GM21619 (cell line): ENCODE measurements at regions not wholly inside any gene's neighbourhood (a gene's known extent, or its start where the extent isn't known, plus 50 kb on each side); places are given as distances from the start of the nearest gene placed in this dataset.

ENCODE experiments used
- ATAC-seq: cut with Tn5 transposase; IDR thresholded peaks from one replicate; pipeline ENCODE4 v1.9.1; 2021; ENCODE audit not compliant: unreplicated experiment

GRCh38 chr2:160940699-160941098, 219.5 kb upstream of the TANK start:
- ATAC-seq, result peak; percentile 74

- peak; percentile 13 for ATAC-seq
Measured at GRCh38 chr2:160941290-160941846, 218.9 kb upstream of the TANK start.

- no peak for ATAC-seq
Measured at GRCh38 chr2:160942476-160943142, 217.6 kb upstream of the TANK start.

GRCh38 chr2:160943414-160943813, 216.8 kb upstream of the TANK start:
- ATAC-seq, result no peak

- ATAC-seq, result no peak
Measured at GRCh38 chr2:160952464-160953254, 207.6 kb upstream of the TANK start.

GRCh38 chr2:160955578-160955977, 204.7 kb upstream of the TANK start:
- no peak for ATAC-seq

GRCh38 chr2:160956243-160956802, 203.9 kb upstream of the TANK start:
- ATAC-seq, result no peak

- ATAC-seq, result no peak
Measured at GRCh38 chr2:160963957-160964356, 196.3 kb upstream of the TANK start.

GRCh38 chr2:160967523-160967922, 192.7 kb upstream of the TANK start:
- ATAC-seq, result no peak

GRCh38 chr2:160968183-160968582, 192.0 kb upstream of the TANK start:
- no peak for ATAC-seq

- ATAC-seq, result no peak
Measured at GRCh38 chr2:160970052-160970965, 189.9 kb upstream of the TANK start.

GRCh38 chr2:160973991-160974390, 186.2 kb upstream of the TANK start:
- no peak for ATAC-seq

- ATAC-seq, result no peak
Measured at GRCh38 chr2:160974803-160975202, 185.4 kb upstream of the TANK start.

- ATAC-seq, result no peak
Measured at GRCh38 chr2:160976797-160977196, 183.4 kb upstream of the TANK start.

GRCh38 chr2:160977376-160977775, 182.9 kb upstream of the TANK start:
- no peak for ATAC-seq

GRCh38 chr2:160977854-160978253, 182.4 kb upstream of the TANK start:
- no peak for ATAC-seq

GRCh38 chr2:160984426-160985077, 175.7 kb upstream of the TANK start:
- ATAC-seq, result no peak

- ATAC-seq, result no peak
Measured at GRCh38 chr2:160989778-160990177, 170.4 kb upstream of the TANK start.

GRCh38 chr2:160993654-160994061, 166.6 kb upstream of the TANK start:
- no peak for ATAC-seq
